PC-3 (cell line): ENCODE measurements at regions not wholly inside any gene's neighbourhood (a gene's known extent, or its start where the extent isn't known, plus 50 kb on each side); places are given as distances from the start of the nearest gene placed in this dataset.

Experiments used
- ATAC-seq: fragments of 200-7000 bp; cut with Tn5 transposase; 2 replicates; pipeline ENCODE4 v1.9.1; 2020; ENCODE audit warnings: mild to moderate bottlenecking, moderate library complexity
- BruUV-seq: library from RNA; stranded (reverse); fragments of 400-500 nt; replicated peaks from 2 replicates; lab custom pipeline; 2021; lab: Mats Ljungman, UMichigan
- CTCF ChIA-PET: fragments of 300-600 bp; sonication (Branson Sonifier 250); formaldehyde crosslinking; loops from one replicate; lab custom pipeline; 2022; ENCODE audit warnings: antibody characterized with exemption; lab: Charles Lee
- POLR2A ChIA-PET: fragments of 300-600 bp; sonication (Branson Sonifier 250); formaldehyde crosslinking; loops from one replicate; lab custom pipeline; 2022; ENCODE audit warnings: antibody characterized with exemption; ENCODE audit not compliant: unreplicated experiment; lab: Charles Lee
- DNase-seq: peaks from one replicate; pipeline ENCODE4 v3.0.0-alpha.2; 2015
- H2AFZ ChIP-seq: fragments of 300-600 bp; sonication (generic); 2 replicates; pipeline ENCODE4 v1.6.0; 2016; ENCODE audit warnings: antibody characterized with exemption, low read length
- H3F3A ChIP-seq: fragments of 300-600 bp; sonication (generic); one replicate; pipeline ENCODE4 v1.6.0; 2017; ENCODE audit warnings: antibody characterized with exemption, low read length, control low read depth, mild to moderate bottlenecking; ENCODE audit not compliant: unreplicated experiment
- H3K27ac ChIP-seq: fragments of 300-600 bp; sonication (generic); 2 replicates; pipeline ENCODE4 v1.5.1; 2016; ENCODE audit warnings: mild to moderate bottlenecking, low read length
- H3K27me3 ChIP-seq: fragments of 300-600 bp; sonication (generic); 2 replicates; pipeline ENCODE4 v1.6.1; 2016; ENCODE audit warnings: low read length, mixed read lengths
- H3K36me3 ChIP-seq: fragments of 300-600 bp; sonication (generic); 2 replicates; pipeline ENCODE4 v1.6.1; 2016; ENCODE audit warnings: low read depth, mixed run types, low read length, mixed read lengths
- H3K4me1 ChIP-seq: fragments of 300-600 bp; sonication (generic); 2 replicates; pipeline ENCODE4 v1.5.1; 2016; ENCODE audit warnings: low read length; ENCODE audit not compliant: insufficient read depth
- H3K4me2 ChIP-seq: fragments of 300-600 bp; sonication (generic); 2 replicates; pipeline ENCODE4 v1.6.0; 2016; ENCODE audit warnings: low read length
- H3K4me3 ChIP-seq: fragments of 300-600 bp; sonication (generic); 2 replicates; pipeline ENCODE4 v1.5.1; 2016; ENCODE audit warnings: mild to moderate bottlenecking, low read length, mixed read lengths
- H3K79me2 ChIP-seq: fragments of 300-600 bp; sonication (generic); 2 replicates; pipeline ENCODE4 v1.6.1; 2017; ENCODE audit warnings: low read length, mixed read lengths
- H3K9ac ChIP-seq: fragments of 300-600 bp; sonication (generic); 2 replicates; pipeline ENCODE4 v1.6.0; 2016; ENCODE audit warnings: mild to moderate bottlenecking, low read length
- H3K9me2 ChIP-seq: fragments of 300-600 bp; sonication (generic); replicated peaks from 2 replicates; pipeline ENCODE4 v1.6.1; 2016; ENCODE audit warnings: mixed run types, low read length, mixed read lengths
- H3K9me3 ChIP-seq: fragments of 300-600 bp; sonication (generic); 2 replicates; pipeline ENCODE4 v1.6.1; 2016; ENCODE audit warnings: low read length, mixed read lengths
- H4K20me1 ChIP-seq: fragments of 300-600 bp; sonication (generic); 2 replicates; pipeline ENCODE4 v1.6.1; 2016; ENCODE audit warnings: low read length, mixed read lengths
- CTCF ChIP-seq: fragments of 300-600 bp; sonication (generic); conservative IDR thresholded peaks from 2 replicates; pipeline ENCODE4 v1.5.1; 2017; ENCODE audit warnings: antibody characterized with exemption, low read depth, mild to moderate bottlenecking, low read length
- EZH2 ChIP-seq: fragments of 300-600 bp; sonication (generic); IDR thresholded peaks from one replicate; pipeline ENCODE4 v1.6.1; 2017; ENCODE audit warnings: antibody characterized with exemption, mild to moderate bottlenecking, low read length; ENCODE audit not compliant: unreplicated experiment
- EZH2phosphoT487 ChIP-seq: fragments of 300-600 bp; sonication (generic); IDR thresholded peaks from 2 replicates; pipeline ENCODE4 v1.6.1; 2018; ENCODE audit warnings: mild to moderate bottlenecking, antibody characterized with exemption, low read length, borderline replicate concordance
- intact Hi-C: fragments of 100-400 bp; cut with micrococcal nuclease; formaldehyde crosslinking; loops from 2 replicates; pipeline ENCODE4 v1.9.0; 2023

GRCh38 chr7:41125343-41125742 lies 577.5 kb downstream of the INHBA start:
- intact Hi-C loops = no loop called here
- Histone ChIP-seq H3K79me2 (no peaks in the 10 kb centered on the region), H3K36me3 (no peaks in the 10 kb centered on the region), H3K4me3 (no peak overlapping the region), H4K20me1 (no peaks in the 10 kb centered on the region), H2AFZ (peak overlapping the region; percentile 35), H3K4me1 (peaks cover 32% of the 10 kb centered on the region), H3K9me3 (no peaks in the 10 kb centered on the region), H3K27ac (peak overlapping the region; percentile 84), H3K27me3 (no peaks in the 10 kb centered on the region), H3K9ac (peak overlapping the region; percentile 31; the same call in 1 of the 2 replicates), H3F3A (no peaks in the 10 kb centered on the region), H3K4me2 (peak overlapping the region; percentile 40), H3K9me2 (peaks cover 4% of the 10 kb centered on the region; the same call in 1 of the 2 replicates)
- CTCF ChIA-PET = no interaction called here
- no peak for TF ChIP-seq CTCF
- no peak for TF ChIP-seq EZH2
- no peak for TF ChIP-seq EZH2phosphoT487
- no TSS peak for BruUV-seq
- peak; percentile 94 for ATAC-seq
- DNase-seq = peak; percentile 84
- POLR2A ChIA-PET = no interaction called here

GRCh38 chr7:41122256-41122987 lies 580.5 kb downstream of the INHBA start:
- peaks cover under 1% of the 10 kb centered on the region; the same call in 1 of the 2 replicates for H3K9me2 ChIP-seq
- DNase-seq (no peak), ATAC-seq (no peak)
- no peaks in the 10 kb centered on the region for H3F3A ChIP-seq
- H3K9ac ChIP-seq = no peak overlapping the region
- no peaks in the 10 kb centered on the region for H3K79me2 ChIP-seq
- no peaks in the 10 kb centered on the region for H4K20me1 ChIP-seq
- no peaks in the 10 kb centered on the region for H3K36me3 ChIP-seq
- intact Hi-C loops = no loop called here
- CTCF ChIA-PET = no interaction called here
- H3K4me3 ChIP-seq = no peak overlapping the region
- no peak overlapping the region for H2AFZ ChIP-seq
- no TSS peak for BruUV-seq
- no peaks in the 10 kb centered on the region for H3K9me3 ChIP-seq
- H3K27me3 ChIP-seq = no peaks in the 10 kb centered on the region
- H3K4me2 ChIP-seq = no peak overlapping the region
- H3K4me1 ChIP-seq = peaks cover 34% of the 10 kb centered on the region
- H3K27ac ChIP-seq = peak overlapping the region; percentile 26
- POLR2A ChIA-PET = no interaction called here
- TF ChIP-seq CTCF (no peak), EZH2 (no peak), EZH2phosphoT487 (no peak)

- Histone ChIP-seq H3F3A (no peaks in the 10 kb centered on the region), H3K79me2 (no peaks in the 10 kb centered on the region), H3K4me2 (no peak overlapping the region), H3K4me1 (peaks cover 46% of the 10 kb centered on the region), H2AFZ (no peak overlapping the region), H3K4me3 (no peak overlapping the region), H3K9me3 (no peaks in the 10 kb centered on the region), H3K36me3 (no peaks in the 10 kb centered on the region), H3K9ac (0 out of 2 replicates have a peak overlapping the region, but pooled peaks have one; percentile 0), H3K27me3 (no peaks in the 10 kb centered on the region), H3K27ac (peak overlapping the region; percentile 26), H3K9me2 (no peaks in the 10 kb centered on the region), H4K20me1 (no peaks in the 10 kb centered on the region)
- DNase-seq (no peak), ATAC-seq (no peak)
- TF ChIP-seq CTCF = no peak
- TF ChIP-seq EZH2 = no peak
- TF ChIP-seq EZH2phosphoT487 = no peak
- intact Hi-C loops = no loop called here
- ChIA-PET CTCF (no interaction called here), POLR2A (no interaction called here)
- no TSS peak for BruUV-seq
Measured at GRCh38 chr7:41121228-41121627, 581.7 kb downstream of the INHBA start.
